OCI-LY7 (cell line): ENCODE measurements at regions not wholly inside any gene's neighbourhood (a gene's known extent, or its start where the extent isn't known, plus 50 kb on each side); places are given as distances from the start of the nearest gene placed in this dataset.

ENCODE experiments used
- BruUV-seq: library from RNA; stranded (reverse); fragments of 400-500 nt; replicated peaks from 2 replicates; lab custom pipeline; 2021; lab: Mats Ljungman, UMichigan
- CTCF ChIA-PET: fragments of 300-600 bp; sonication (Branson Sonifier 250); formaldehyde crosslinking; loops from one replicate; lab custom pipeline; 2022; ENCODE audit warnings: antibody characterized with exemption; ENCODE audit not compliant: unreplicated experiment; lab: Charles Lee
- POLR2A ChIA-PET: fragments of 300-600 bp; sonication (Branson Sonifier 250); formaldehyde crosslinking; loops from one replicate; lab custom pipeline; 2022; ENCODE audit warnings: antibody characterized with exemption; lab: Charles Lee
- DNase-seq: peaks from one replicate; pipeline ENCODE4 v3.0.0-alpha.2; 2015; ENCODE audit warnings: low spot score
- H2AFZ ChIP-seq: fragments of 200-600 bp; sonication (generic), shearing (Covaris generic); 2 replicates; pipeline ENCODE4 v1.6.1; 2014; ENCODE audit warnings: mild to moderate bottlenecking, antibody characterized with exemption, low read length, moderate library complexity
- H3K27ac ChIP-seq: fragments of 200-600 bp; sonication (generic); 2 replicates; pipeline ENCODE4 v1.5.1; 2014; ENCODE audit warnings: mixed run types, low read depth, mild to moderate bottlenecking, moderate library complexity, low read length, inconsistent platforms; ENCODE audit not compliant: poor library complexity, severe bottlenecking
- H3K36me3 ChIP-seq: fragments of 200-600 bp; sonication (generic); 2 replicates; pipeline ENCODE4 v1.6.1; 2014; ENCODE audit warnings: mild to moderate bottlenecking, antibody characterized with exemption, low read length, moderate library complexity, mixed read lengths; ENCODE audit not compliant: insufficient read depth
- H3K4me1 ChIP-seq: fragments of 200-600 bp; sonication (generic); 2 replicates; pipeline ENCODE4 v1.5.1; 2014; ENCODE audit warnings: mild to moderate bottlenecking, low read length; ENCODE audit not compliant: insufficient read depth, poor library complexity, severe bottlenecking
- H3K4me2 ChIP-seq: fragments of 200-600 bp; sonication (generic); 2 replicates; pipeline ENCODE4 v1.6.1; 2014; ENCODE audit warnings: mild to moderate bottlenecking, low read length
- H3K4me3 ChIP-seq: fragments of 200-600 bp; sonication (generic); 2 replicates; pipeline ENCODE4 v1.5.1; 2014; ENCODE audit warnings: mild to moderate bottlenecking, low read depth, low read length; ENCODE audit not compliant: poor library complexity, severe bottlenecking
- H3K79me2 ChIP-seq: fragments of 200-600 bp; sonication (generic); 2 replicates; pipeline ENCODE4 v1.6.1; 2016; ENCODE audit warnings: low read depth, mild to moderate bottlenecking, low read length, moderate library complexity, mixed read lengths; ENCODE audit not compliant: insufficient read depth
- H3K9me2 ChIP-seq: fragments of 200-600 bp; sonication (generic); 2 replicates; pipeline ENCODE4 v1.6.1; 2016; ENCODE audit warnings: mild to moderate bottlenecking, low read length, mixed read lengths; ENCODE audit not compliant: insufficient read depth
- H3K9me3 ChIP-seq: fragments of 200-600 bp; sonication (generic); 2 replicates; pipeline ENCODE4 v1.6.1; 2014; ENCODE audit warnings: mild to moderate bottlenecking, mixed run types, low read length, mixed read lengths
- H4K20me1 ChIP-seq: fragments of 200-600 bp; sonication (generic); 2 replicates; pipeline ENCODE4 v1.6.1; 2014; ENCODE audit warnings: mild to moderate bottlenecking, antibody characterized with exemption, low read length, moderate library complexity, mixed read lengths; ENCODE audit not compliant: insufficient read depth
- EZH2phosphoT487 ChIP-seq: fragments of 200-600 bp; sonication (generic); IDR thresholded peaks from 2 replicates; pipeline ENCODE4 v1.6.1; 2018; ENCODE audit warnings: low read depth, borderline replicate concordance, mild to moderate bottlenecking, mixed run types, antibody characterized with exemption, low read length, moderate library complexity, mixed read lengths
- intact Hi-C: fragments of 100-400 bp; cut with micrococcal nuclease; formaldehyde crosslinking; loops from one replicate; pipeline ENCODE4 v1.10.0; 2022; ENCODE audit not compliant: unreplicated experiment
- TF ChIP-seq, protein P1 (sequence below): fragments of 200-600 bp; sonication (generic); conservative IDR thresholded peaks from 2 replicates; pipeline ENCODE4 v1.5.1; 2014; ENCODE audit warnings: mild to moderate bottlenecking, antibody characterized with exemption, low read length, moderate library complexity, mixed read lengths

DNA sequence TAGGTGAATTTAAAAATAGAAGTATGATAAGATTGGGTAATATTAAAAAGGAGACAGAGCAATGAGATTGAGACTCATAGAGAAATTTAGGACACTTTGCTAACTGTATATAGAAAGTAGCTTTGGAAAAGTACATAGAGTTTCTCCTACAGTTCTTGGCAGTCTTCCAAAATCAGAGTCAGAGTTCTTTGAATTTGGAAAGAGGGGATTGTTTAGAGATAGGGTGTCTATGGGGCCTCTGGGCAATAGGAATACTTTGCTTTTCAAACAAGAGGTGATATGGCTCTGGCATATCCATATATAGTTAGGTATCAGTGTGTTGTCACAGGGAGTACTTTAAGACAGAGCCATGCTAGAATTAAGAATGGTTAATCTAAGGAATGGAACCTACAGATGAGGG lies 477.1 kb upstream of the KCNMB2 start:
- H3K4me3 ChIP-seq, result no peak overlapping the region
- no peak for DNase-seq
- H3K4me2 ChIP-seq, result no peak overlapping the region
- no peaks in the 10 kb centered on the region for H3K4me1 ChIP-seq
- H3K27ac ChIP-seq, result no peak overlapping the region
- H3K36me3 ChIP-seq, result no peaks in the 10 kb centered on the region
- ChIA-PET CTCF (interaction anchor here (0.5 kb wide), 1 partner anchor 471 kb away, joined by 3 read pairs; no protein-coding TSS in a partner anchor), POLR2A (interaction anchor here (0.8 kb wide), 1 partner anchor 20 kb away, joined by 5 read pairs; no protein-coding TSS in a partner anchor)
- no TSS peak for BruUV-seq
- no peak for TF ChIP-seq EZH2phosphoT487
- TF ChIP-seq, protein P1, sequence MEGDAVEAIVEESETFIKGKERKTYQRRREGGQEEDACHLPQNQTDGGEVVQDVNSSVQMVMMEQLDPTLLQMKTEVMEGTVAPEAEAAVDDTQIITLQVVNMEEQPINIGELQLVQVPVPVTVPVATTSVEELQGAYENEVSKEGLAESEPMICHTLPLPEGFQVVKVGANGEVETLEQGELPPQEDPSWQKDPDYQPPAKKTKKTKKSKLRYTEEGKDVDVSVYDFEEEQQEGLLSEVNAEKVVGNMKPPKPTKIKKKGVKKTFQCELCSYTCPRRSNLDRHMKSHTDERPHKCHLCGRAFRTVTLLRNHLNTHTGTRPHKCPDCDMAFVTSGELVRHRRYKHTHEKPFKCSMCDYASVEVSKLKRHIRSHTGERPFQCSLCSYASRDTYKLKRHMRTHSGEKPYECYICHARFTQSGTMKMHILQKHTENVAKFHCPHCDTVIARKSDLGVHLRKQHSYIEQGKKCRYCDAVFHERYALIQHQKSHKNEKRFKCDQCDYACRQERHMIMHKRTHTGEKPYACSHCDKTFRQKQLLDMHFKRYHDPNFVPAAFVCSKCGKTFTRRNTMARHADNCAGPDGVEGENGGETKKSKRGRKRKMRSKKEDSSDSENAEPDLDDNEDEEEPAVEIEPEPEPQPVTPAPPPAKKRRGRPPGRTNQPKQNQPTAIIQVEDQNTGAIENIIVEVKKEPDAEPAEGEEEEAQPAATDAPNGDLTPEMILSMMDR, result no peak
- no peaks in the 10 kb centered on the region for H3K9me3 ChIP-seq
- no peaks in the 10 kb centered on the region for H4K20me1 ChIP-seq
- intact Hi-C loops, result no loop called here
- no peak overlapping the region for H2AFZ ChIP-seq
- H3K79me2 ChIP-seq, result no peaks in the 10 kb centered on the region
- no peaks in the 10 kb centered on the region for H3K9me2 ChIP-seq

DNA sequence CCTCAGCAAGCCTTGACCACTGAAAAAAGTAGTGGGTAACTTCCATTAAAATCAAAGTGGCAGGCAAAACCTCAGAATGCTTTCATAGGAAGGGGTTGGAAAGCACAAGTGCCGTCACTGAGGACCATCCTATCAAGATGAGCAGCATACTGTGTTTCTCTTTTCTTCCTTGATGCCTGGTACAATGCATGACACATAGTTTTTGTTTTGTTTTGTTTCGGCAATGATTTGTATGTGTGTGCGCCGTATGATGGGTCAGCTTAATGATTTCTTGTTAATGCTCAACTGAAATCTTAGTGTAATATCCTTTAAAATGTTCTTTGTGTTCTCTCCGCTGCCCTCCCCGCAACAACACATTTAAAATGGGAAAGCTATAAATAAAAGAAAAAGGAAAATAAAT lies 476.4 kb upstream of the KCNMB2 start:
- ChIA-PET POLR2A (no interaction called here), CTCF (no interaction called here)
- TF ChIP-seq, protein P1, result no peak
- TF ChIP-seq EZH2phosphoT487, result no peak
- no peaks in the 10 kb centered on the region for H3K9me3 ChIP-seq
- no peak for DNase-seq
- no peaks in the 10 kb centered on the region for H4K20me1 ChIP-seq
- intact Hi-C loops, result no loop called here
- no TSS peak for BruUV-seq
- no peaks in the 10 kb centered on the region for H3K4me1 ChIP-seq
- H3K27ac ChIP-seq, result no peak overlapping the region
- no peaks in the 10 kb centered on the region for H3K79me2 ChIP-seq
- no peak overlapping the region for H2AFZ ChIP-seq
- H3K4me2 ChIP-seq, result no peak overlapping the region
- H3K9me2 ChIP-seq, result no peaks in the 10 kb centered on the region
- no peaks in the 10 kb centered on the region for H3K36me3 ChIP-seq
- no peak overlapping the region for H3K4me3 ChIP-seq

DNA sequence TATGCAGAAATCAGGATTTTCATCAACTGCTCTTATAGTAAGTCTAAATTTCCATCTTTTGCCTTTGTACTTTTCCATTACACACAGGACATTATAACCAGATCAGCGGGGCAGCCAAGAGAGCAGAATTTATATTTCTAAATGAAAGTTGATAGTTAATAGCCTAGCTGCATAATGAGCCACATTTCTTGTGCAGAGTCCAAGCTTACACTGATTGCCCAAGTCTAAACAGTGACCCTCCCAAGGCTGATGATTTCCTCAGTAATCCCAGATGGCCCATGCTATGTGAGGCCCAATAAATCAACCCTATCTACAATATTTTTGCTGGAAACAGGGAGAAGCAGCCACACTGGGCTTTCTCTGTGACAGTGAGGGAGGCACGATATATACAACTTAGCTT lies 475.8 kb upstream of the KCNMB2 start:
- no peak overlapping the region for H3K27ac ChIP-seq
- no peak for DNase-seq
- H3K9me2 ChIP-seq, result no peaks in the 10 kb centered on the region
- POLR2A ChIA-PET, result no interaction called here
- CTCF ChIA-PET, result no interaction called here
- no peak overlapping the region for H3K4me2 ChIP-seq
- H2AFZ ChIP-seq, result no peak overlapping the region
- BruUV-seq, result no TSS peak
- no peaks in the 10 kb centered on the region for H3K9me3 ChIP-seq
- no peaks in the 10 kb centered on the region for H3K36me3 ChIP-seq
- intact Hi-C loops, result no loop called here
- no peak overlapping the region for H3K4me3 ChIP-seq
- H4K20me1 ChIP-seq, result no peaks in the 10 kb centered on the region
- H3K4me1 ChIP-seq, result no peaks in the 10 kb centered on the region
- H3K79me2 ChIP-seq, result no peaks in the 10 kb centered on the region
- TF ChIP-seq, protein P1, result no peak
- TF ChIP-seq EZH2phosphoT487, result no peak
